ENCODE measurements at regions not wholly inside any gene's neighbourhood (a gene's known extent, or its start where the extent isn't known, plus 50 kb on each side); places are given as distances from the start of the nearest gene placed in this dataset.
A peak's percentile ranks its signal among the peaks of the same experiment; 100 is the strongest.

- H3K79me1 ChIP-seq (ENCODE audit: low read length) = no peaks in the 10 kb centered on the region
- H3K4me3 ChIP-seq (ENCODE audit: low read depth, low read length) = no peak overlapping the region
- H2BK120ac ChIP-seq (ENCODE audit: insufficient read depth, low read length, poor library complexity) = no peak overlapping the region
- no peak overlapping the region for H2AFZ ChIP-seq (ENCODE audit: insufficient read depth, low read length, poor library complexity)
- peaks cover 2% of the 10 kb centered on the region for H3K9me3 ChIP-seq (ENCODE audit: insufficient read depth, low read depth, low read length)
- no peak overlapping the region for H2AK5ac ChIP-seq (ENCODE audit: low read length)
- H2BK12ac ChIP-seq (ENCODE audit: low read length) = no peak overlapping the region
- H3K4ac ChIP-seq (ENCODE audit: low read depth, low read length) = no peak overlapping the region
- no peaks in the 10 kb centered on the region for H3K4me1 ChIP-seq (ENCODE audit: control insufficient read depth in 1 of 2, insufficient read depth in 2 of 2, low read length in 2 of 2)
- H4K91ac ChIP-seq (ENCODE audit: low read depth, low read length) = no peak overlapping the region
- no peaks in the 10 kb centered on the region for H3K79me2 ChIP-seq (ENCODE audit: control insufficient read depth, insufficient read depth, low read length, poor library complexity)
- H3K14ac ChIP-seq (ENCODE audit: low read length) = no peak overlapping the region
- WGBS (ENCODE audit: extremely low coverage, insufficient coverage, insufficient read length) = no CpG with 5 or more reads among the region's 4 CpGs
- no peak overlapping the region for H4K12ac ChIP-seq (ENCODE audit: low read depth, low read length)
- H3K27me3 ChIP-seq (ENCODE audit: insufficient read depth, low read length) = no peaks in the 10 kb centered on the region
- no peaks in the 10 kb centered on the region for H3K36me3 ChIP-seq (ENCODE audit: control insufficient read depth in 1 of 2, insufficient read depth in 2 of 2, low read length in 2 of 2)
- no peak overlapping the region for H3K4me2 ChIP-seq (ENCODE audit: low read length)
- H3K27ac ChIP-seq (ENCODE audit: low read depth, low read length) = no peak overlapping the region
- H3K9ac ChIP-seq (ENCODE audit: low read length) = no peak overlapping the region
- DNase-seq = peak; percentile 35 to 79
- no peak overlapping the region for H3K23ac ChIP-seq (ENCODE audit: low read length)
- no peak overlapping the region for H3K18ac ChIP-seq (ENCODE audit: low read length)
- no peak overlapping the region for H2BK5ac ChIP-seq (ENCODE audit: low read depth, low read length, poor library complexity)
- H4K8ac ChIP-seq (ENCODE audit: low read depth, low read length) = no peak overlapping the region
Measured at GRCh38 chr10:29958440-29958839, 100.9 kb downstream of the JCAD start.

DNA sequence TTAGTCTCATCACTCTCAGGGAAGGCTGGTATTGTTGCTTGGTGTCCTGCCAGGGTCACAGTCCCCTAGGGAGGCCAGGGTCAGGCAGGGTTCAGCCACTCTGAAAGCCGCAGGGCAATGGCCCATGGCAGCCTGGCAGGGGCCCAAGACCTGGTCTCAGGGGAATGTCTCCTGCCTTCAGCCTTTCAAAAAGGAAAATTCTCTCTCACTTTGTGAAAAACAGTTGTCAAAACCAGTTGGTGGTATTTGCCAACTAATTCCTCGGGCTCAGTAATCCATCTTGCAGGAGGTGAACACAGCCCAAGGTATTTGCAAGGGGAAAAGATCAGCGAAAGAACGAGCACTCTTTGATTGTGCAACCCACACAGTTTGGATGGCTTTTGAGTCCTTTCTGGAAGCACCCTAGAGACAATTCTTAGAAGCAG lies 101.5 kb downstream of the JCAD start:
- Histone ChIP-seq H2AFZ (ENCODE audit: insufficient read depth, low read length, poor library complexity) (no peak overlapping the region), H3K4me3 (ENCODE audit: low read depth, low read length) (no peak overlapping the region), H3K18ac (ENCODE audit: low read length) (no peak overlapping the region), H3K9me3 (ENCODE audit: insufficient read depth, low read depth, low read length) (peaks cover 2% of the 10 kb centered on the region), H3K14ac (ENCODE audit: low read length) (no peak overlapping the region), H3K27ac (ENCODE audit: low read depth, low read length) (no peak overlapping the region), H2BK120ac (ENCODE audit: insufficient read depth, low read length, poor library complexity) (no peak overlapping the region), H4K12ac (ENCODE audit: low read depth, low read length) (no peak overlapping the region), H3K4me2 (ENCODE audit: low read length) (no peak overlapping the region), H3K9ac (ENCODE audit: low read length) (no peak overlapping the region), H4K91ac (ENCODE audit: low read depth, low read length) (no peak overlapping the region), H3K27me3 (ENCODE audit: insufficient read depth, low read length) (no peaks in the 10 kb centered on the region), H2BK5ac (ENCODE audit: low read depth, low read length, poor library complexity) (no peak overlapping the region), H3K4ac (ENCODE audit: low read depth, low read length) (no peak overlapping the region), H3K79me2 (ENCODE audit: control insufficient read depth, insufficient read depth, low read length, poor library complexity) (no peaks in the 10 kb centered on the region), H3K36me3 (ENCODE audit: control insufficient read depth in 1 of 2, insufficient read depth in 2 of 2, low read length in 2 of 2) (no peaks in the 10 kb centered on the region), H3K4me1 (ENCODE audit: control insufficient read depth in 1 of 2, insufficient read depth in 2 of 2, low read length in 2 of 2) (no peaks in the 10 kb centered on the region), H4K8ac (ENCODE audit: low read depth, low read length) (no peak overlapping the region), H3K79me1 (ENCODE audit: low read length) (no peaks in the 10 kb centered on the region), H2BK12ac (ENCODE audit: low read length) (no peak overlapping the region), H3K23ac (ENCODE audit: low read length) (no peak overlapping the region), H2AK5ac (ENCODE audit: low read length) (no peak overlapping the region)
- no CpG with 5 or more reads among the region's 4 CpGs for WGBS (ENCODE audit: extremely low coverage, insufficient coverage, insufficient read length)
- DNase-seq = peak; percentile 58 to 76

DNA sequence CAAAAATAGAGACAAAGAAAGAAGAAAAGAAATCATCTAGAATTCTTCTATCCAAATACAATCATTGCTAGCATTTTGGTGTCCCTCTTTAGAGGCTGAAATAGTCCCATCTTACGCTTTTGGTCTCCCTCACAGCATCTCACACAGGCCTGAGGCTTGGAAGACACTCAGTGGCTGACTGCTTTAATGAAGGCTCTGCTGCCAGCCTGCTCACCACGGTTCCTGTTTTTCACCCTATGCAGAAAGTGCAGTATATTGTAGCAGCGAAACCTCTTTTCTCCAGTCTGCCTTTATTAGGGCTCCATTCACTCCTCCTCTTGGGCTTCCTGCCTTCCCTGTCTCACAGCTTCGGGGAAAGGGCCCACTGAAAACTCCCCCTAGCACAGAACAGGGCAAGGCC lies 102.2 kb downstream of the JCAD start:
- Histone ChIP-seq H3K79me1 (ENCODE audit: low read length) (no peaks in the 10 kb centered on the region), H4K12ac (ENCODE audit: low read depth, low read length) (no peak overlapping the region), H3K27ac (ENCODE audit: low read depth, low read length) (no peak overlapping the region), H3K4me1 (ENCODE audit: control insufficient read depth in 1 of 2, insufficient read depth in 2 of 2, low read length in 2 of 2) (no peaks in the 10 kb centered on the region), H2AK5ac (ENCODE audit: low read length) (no peak overlapping the region), H3K4ac (ENCODE audit: low read depth, low read length) (no peak overlapping the region), H3K79me2 (ENCODE audit: control insufficient read depth, insufficient read depth, low read length, poor library complexity) (no peaks in the 10 kb centered on the region), H3K36me3 (ENCODE audit: control insufficient read depth in 1 of 2, insufficient read depth in 2 of 2, low read length in 2 of 2) (no peaks in the 10 kb centered on the region), H3K14ac (ENCODE audit: low read length) (no peak overlapping the region), H2AFZ (ENCODE audit: insufficient read depth, low read length, poor library complexity) (no peak overlapping the region), H4K91ac (ENCODE audit: low read depth, low read length) (no peak overlapping the region), H2BK5ac (ENCODE audit: low read depth, low read length, poor library complexity) (no peak overlapping the region), H4K8ac (ENCODE audit: low read depth, low read length) (no peak overlapping the region), H3K4me2 (ENCODE audit: low read length) (no peak overlapping the region), H3K9me3 (ENCODE audit: insufficient read depth, low read depth, low read length) (peaks cover 2% of the 10 kb centered on the region), H3K18ac (ENCODE audit: low read length) (no peak overlapping the region), H2BK12ac (ENCODE audit: low read length) (no peak overlapping the region), H3K9ac (ENCODE audit: low read length) (no peak overlapping the region), H3K23ac (ENCODE audit: low read length) (no peak overlapping the region), H2BK120ac (ENCODE audit: insufficient read depth, low read length, poor library complexity) (no peak overlapping the region), H3K4me3 (ENCODE audit: low read depth, low read length) (no peak overlapping the region), H3K27me3 (ENCODE audit: insufficient read depth, low read length) (no peaks in the 10 kb centered on the region)
- DNase-seq = no peak
- no CpG with 5 or more reads among the region's 4 CpGs for WGBS (ENCODE audit: extremely low coverage, insufficient coverage, insufficient read length)

- Histone ChIP-seq H4K91ac (ENCODE audit: low read depth, low read length) (no peak overlapping the region), H3K4ac (ENCODE audit: low read depth, low read length) (no peak overlapping the region), H3K36me3 (ENCODE audit: control insufficient read depth in 1 of 2, insufficient read depth in 2 of 2, low read length in 2 of 2) (no peaks in the 10 kb centered on the region), H3K4me2 (ENCODE audit: low read length) (no peak overlapping the region), H2BK5ac (ENCODE audit: low read depth, low read length, poor library complexity) (no peak overlapping the region), H3K27me3 (ENCODE audit: insufficient read depth, low read length) (no peaks in the 10 kb centered on the region), H3K9me3 (ENCODE audit: insufficient read depth, low read depth, low read length) (peaks cover 2% of the 10 kb centered on the region), H3K4me1 (ENCODE audit: control insufficient read depth in 1 of 2, insufficient read depth in 2 of 2, low read length in 2 of 2) (no peaks in the 10 kb centered on the region), H2BK12ac (ENCODE audit: low read length) (no peak overlapping the region), H3K18ac (ENCODE audit: low read length) (no peak overlapping the region), H3K4me3 (ENCODE audit: low read depth, low read length) (no peak overlapping the region), H3K27ac (ENCODE audit: low read depth, low read length) (no peak overlapping the region), H3K79me1 (ENCODE audit: low read length) (no peaks in the 10 kb centered on the region), H3K79me2 (ENCODE audit: control insufficient read depth, insufficient read depth, low read length, poor library complexity) (no peaks in the 10 kb centered on the region), H2AFZ (ENCODE audit: insufficient read depth, low read length, poor library complexity) (no peak overlapping the region), H4K8ac (ENCODE audit: low read depth, low read length) (no peak overlapping the region), H2AK5ac (ENCODE audit: low read length) (no peak overlapping the region), H3K23ac (ENCODE audit: low read length) (no peak overlapping the region), H2BK120ac (ENCODE audit: insufficient read depth, low read length, poor library complexity) (no peak overlapping the region), H3K14ac (ENCODE audit: low read length) (no peak overlapping the region), H4K12ac (ENCODE audit: low read depth, low read length) (no peak overlapping the region), H3K9ac (ENCODE audit: low read length) (no peak overlapping the region)
- whole genome bisulfite sequencing (ENCODE audit: extremely low coverage, insufficient coverage, insufficient read length) = no CpG with 5 or more reads among the region's 7 CpGs
- no peak for DNase-seq
Measured at GRCh38 chr10:29956335-29956924, 103.0 kb downstream of the JCAD start.

All from trophoblast cell (in vitro differentiated cells and primary cell).